NCI-H1092 (cell line): ENCODE measurements at regions not wholly inside any gene's neighbourhood (a gene's known extent, or its start where the extent isn't known, plus 50 kb on each side); places are given as distances from the start of the nearest gene placed in this dataset.

Experiments
- DNase-seq: peaks from one replicate; lab custom pipeline; 2025; lab: John Stamatoyannopoulos, UW

DNA sequence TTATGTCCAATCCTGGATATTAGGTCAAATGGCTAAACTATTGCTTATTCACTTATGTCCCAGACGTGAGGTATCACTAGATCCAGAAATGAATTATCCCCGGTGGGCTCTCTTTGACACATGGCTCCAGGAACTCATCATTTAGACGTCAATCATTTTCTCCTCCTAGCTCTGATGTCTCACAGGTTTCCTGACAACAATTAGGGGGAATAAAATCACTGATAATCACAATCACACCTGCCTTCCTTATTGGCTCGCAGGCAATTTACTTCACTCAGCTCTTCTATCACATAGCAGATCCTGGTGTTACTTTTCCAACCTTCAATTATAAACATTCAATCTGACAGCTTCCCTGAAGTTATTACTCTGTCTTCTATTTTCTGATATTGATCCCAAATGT, 634.0 kb upstream of the TENM4 start:
- no peak for DNase-seq

DNA sequence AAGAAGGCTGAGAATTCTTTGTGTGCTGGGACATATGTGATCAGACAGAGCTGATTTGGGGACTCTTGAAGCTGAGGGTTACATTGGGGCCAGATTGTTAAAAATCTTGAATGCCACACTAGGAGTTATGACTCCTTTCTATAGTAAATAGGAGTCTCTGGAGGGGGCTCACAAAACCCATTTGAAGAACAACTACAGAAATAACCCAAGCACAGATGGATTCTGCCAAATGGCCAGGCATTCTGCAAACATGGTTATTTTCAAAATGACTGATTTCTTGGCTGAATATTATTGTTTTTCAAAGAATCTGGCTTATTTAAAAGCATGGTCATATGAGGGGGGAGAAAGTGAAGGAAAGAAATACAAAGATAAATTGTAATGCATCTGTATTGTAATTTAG, 625.5 kb upstream of the TENM4 start:
- no peak for DNase-seq

DNA sequence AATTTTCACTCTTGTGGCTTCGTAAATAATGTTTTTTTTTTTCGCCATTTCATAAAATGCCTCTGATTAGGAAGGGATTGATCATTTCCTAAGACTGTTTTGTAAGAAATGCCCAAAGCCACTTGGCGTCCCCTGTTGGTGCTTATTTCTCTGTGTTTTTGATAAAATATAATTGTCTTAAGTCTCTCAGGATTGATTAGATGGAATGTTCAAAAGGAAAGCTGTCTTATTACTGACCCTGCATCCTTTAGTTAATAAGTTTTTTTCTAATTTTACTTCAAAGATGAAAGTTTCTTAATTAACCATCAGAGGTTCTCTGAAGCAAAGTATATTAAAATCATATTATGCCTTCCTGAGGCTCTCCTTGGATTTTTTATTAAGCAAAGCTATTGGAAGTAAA, 624.3 kb upstream of the TENM4 start:
- no peak for DNase-seq

DNA sequence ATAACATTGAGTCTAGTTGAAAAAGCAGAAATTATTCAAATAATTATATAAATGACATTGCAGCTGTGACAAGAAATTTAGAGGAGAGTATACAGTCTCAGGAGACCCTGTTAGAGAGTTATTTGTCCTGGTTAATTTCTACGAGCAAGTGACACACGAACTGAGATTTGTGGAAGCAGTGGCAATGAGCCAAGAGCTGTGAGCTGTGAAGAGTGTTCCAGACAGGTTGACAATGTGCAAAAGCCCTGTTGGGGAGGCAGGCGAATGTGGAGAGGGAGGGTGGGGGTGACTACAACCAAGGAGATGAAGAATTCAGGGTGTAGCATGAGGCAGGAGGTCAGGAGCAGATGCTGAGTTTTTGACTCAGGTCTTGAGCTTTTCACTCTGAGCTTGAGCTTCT, 620.2 kb upstream of the TENM4 start:
- DNase-seq: no peak

DNA sequence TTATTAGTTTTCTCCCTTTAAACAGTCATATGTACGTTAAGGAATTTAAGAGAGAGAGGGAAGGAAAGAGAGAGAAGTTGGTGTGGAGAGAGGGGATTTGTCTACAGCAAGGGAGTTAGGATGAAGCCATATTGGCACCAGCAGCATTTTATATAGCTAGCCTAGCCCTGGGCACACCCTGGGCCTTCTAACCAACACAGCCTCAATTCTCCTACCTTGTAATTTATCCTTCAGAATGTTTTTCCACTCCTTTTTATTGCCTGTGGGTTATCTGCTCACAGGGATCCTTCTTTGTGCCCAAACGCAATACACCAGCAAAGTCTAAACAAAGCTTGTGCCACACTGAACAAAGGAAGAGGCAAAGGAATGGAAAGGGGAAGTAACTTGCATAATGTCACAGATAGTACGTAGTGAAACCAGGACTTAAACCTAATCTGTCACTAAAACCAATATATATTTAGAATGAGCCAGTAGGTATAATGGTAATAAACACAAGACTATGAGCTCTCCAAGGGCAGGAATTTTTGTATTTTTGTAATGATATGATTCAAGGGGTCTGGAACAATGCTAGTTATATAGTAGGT, 613.8 kb upstream of the TENM4 start:
- no peak for DNase-seq

DNA sequence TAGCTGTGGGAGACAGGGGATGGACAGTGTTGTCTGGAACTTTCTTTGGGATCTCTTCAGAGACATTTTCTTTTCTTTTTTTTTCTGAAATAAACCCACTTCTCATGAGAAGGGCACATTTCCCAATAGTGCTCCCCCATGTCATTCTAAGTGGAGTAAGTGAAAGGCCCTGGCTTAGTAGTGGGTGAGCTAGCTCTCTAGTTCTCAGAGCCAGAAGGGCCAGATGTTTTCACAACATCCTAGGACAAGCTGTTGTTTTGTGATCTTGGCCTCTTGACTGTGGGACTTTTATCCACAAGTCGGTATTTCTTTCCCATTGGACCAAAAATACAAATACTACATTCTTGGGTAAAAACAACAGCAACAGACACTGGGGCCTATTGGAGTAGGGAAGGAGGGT, 607.7 kb upstream of the TENM4 start:
- no peak for DNase-seq

DNA sequence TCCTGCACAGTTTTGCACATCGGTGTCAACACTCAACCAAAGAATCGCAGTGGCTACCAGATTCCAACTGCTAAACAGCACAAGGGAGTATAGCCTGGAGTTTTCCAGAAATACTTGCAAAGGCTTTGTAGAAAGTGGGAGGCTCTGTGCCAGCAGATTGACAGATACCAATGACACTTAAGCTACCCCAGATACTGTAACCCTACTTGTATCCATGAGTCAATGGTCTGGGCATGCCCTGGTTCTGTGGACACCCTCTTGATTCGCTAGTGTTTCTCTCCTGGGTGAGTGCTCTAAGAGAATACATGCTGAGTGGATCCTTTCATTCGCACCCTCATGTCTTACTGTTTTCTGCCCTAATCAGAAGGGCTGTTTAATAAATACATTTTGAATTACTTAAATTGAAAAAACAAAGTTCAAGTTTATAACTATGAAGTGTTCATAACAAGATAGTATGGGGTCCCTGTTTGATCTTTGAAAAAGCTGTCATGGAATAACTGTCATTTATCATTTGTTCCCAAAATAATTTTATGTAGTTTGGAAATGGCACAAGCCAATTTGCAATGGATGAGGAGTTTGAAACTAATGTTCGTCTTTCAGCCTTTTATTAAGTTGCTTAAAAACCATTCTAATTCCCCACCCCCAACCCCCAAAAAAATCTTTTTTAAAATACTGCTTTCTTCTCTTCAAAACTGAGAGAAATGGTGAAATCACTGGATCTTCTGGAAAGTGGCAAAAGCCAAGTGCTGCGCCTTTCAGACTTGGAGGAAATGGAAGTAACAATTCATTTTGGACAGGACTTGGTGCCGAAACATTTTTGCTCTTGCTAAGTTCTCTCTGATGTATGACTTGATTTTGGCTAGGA, 600.5 kb upstream of the TENM4 start:
- DNase-seq: no peak

DNA sequence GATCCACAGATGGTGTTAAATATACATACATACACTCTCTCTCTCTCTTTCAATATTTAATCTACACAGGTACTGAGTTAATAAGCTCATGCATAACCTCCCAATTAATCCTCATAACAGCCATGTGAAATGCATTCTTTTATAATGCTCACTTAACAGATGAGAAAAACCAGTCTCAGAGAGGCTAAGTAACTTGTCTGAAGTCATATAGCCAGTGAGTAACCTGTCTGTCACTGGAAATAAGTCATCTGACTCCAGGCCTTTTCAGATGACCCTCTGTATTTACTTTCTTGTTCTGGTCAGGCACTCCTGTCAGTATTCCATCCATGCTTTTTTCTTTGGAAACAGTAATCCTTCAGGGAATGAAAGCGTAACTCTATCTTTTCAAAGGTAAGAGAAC, 594.0 kb upstream of the TENM4 start:
- DNase-seq: no peak

DNA sequence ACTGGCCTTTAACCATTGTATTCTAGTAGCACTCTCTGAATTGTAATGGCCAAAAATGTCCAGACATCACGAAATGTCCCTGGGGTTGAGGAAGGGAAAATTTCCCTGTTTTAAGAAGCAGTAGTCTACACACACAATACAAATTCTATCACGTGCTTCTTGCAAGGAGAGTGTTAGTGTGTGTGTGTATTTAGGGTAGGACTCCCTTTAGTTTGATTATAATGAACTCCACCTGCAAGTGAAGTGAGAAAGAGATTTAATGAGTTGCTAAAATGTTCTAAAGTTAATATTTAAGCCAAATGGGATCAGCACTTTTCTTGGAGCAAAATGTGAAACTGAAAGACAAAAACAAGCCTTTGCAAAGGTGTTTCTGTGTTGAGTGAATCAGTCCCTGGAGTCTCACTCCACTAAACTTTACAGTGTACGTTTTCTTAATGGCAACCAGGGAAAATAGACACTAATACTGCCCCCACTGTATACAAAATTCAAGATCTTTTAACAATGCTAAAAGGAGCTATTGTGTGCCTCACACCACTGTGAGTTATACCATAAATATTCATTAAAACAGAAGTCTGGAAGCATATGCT, 590.3 kb upstream of the TENM4 start:
- no peak for DNase-seq

DNA sequence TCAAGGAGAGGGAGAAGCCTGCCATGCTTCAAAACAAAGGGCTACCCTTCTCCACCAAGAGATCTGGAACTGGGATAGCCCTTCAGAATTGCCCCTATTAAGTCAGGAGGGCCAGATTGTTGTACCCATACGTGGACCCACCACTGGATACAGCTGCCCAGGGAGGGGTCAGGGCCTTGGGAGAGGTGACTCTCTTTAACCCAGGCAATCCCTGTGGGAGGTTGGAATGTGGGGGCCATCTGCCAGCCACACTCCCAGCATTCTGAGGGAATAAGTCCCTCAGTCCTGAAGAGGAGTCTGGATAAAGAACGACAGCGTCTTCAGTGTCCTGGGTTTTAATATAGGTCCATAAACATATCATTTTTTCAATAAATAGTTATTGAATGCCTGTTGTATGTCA, 588.2 kb upstream of the TENM4 start:
- DNase-seq: no peak

DNA sequence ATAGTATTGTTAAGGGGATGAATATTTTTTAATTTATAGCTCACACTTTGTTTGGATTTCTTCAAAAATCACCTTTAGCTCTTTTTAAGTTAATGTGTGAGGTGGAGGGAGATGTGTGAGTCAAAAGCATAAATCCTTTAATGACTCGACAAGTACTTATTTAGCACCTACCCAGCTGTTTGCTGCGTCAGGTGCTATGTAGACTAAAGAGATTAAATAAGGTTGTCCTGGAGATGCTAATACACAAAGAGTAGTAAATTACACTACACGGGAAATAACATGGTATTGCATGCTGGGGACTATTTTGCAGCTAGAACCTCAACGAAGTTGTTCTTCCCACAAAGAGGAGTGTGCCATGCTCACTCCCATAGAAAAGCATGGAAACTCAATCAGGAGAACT, 583.3 kb upstream of the TENM4 start:
- no peak for DNase-seq

DNA sequence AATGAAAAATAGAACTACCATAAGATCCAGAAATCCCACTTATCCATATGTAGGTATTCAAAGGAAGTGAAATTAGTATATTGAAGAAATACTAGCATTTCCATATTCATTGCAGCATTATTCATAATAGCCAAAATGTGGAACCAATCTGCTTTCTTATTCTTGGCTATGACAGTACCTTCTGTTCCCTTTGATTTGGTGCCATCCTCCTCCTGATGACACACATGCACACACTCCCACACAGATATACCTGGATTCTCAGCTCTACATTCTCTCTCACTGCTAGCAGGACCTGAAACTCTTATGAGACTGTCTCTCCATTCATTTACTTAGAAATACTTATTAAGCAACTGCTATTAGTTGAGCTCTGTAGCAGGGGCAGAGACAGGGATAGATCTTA, 582.6 kb upstream of the TENM4 start:
- no peak for DNase-seq

DNA sequence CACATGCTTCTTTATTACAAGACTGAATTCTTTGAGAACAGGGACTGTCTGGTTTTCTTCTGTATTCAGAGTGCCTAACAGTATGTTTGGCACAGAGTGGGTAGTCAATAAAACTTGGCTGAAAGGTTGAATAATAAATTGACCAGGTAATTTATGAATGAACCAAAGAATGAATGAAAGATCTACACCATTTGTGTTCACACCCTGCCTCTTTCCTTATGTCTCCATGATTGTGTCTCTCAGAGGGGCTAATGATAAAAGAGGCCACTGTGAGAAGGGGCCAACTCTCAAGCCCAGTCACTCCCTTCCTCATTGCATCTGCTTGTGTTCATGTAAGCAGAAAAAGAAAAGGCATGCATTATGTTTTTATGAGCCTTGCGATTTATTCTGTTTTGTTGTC, 569.7 kb upstream of the TENM4 start:
- no peak for DNase-seq

DNA sequence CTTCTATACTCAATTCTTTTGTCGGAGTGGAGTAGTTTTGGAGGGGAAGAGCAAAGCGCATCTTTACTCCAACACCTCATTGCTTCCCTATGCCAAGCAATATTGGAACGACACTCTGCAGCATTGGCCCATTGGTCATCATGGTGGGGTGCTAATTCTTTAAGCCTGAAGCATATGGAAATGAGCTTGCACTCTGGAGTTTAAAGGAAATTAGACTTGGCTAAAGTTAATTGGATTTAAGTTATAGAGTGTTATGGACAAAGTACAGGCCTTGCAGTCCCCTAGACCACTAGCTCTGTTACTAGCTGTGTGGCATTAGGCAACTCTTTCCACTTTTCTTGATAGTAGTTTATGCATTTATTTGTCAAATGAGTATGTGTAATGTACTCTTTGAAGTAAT, 568.3 kb upstream of the TENM4 start:
- no peak for DNase-seq

DNA sequence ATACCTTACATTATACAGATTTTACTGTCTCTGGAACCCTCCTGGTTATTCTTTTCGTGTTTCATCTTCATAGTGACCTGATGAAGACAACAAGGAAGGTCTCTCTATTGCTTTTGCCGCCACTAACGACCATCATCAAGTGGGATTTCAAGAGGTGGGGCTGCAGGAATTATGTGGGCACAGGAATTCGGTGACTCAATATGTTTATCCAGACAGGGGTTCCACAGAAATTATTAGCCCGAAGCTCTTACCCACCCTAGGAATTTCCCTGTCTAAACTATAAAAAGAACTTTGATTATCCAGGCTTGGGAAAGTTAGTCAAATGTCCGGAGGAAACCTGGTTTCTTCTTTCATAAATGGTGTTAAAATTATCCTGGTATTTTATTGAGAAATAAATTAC, 566.8 kb upstream of the TENM4 start:
- DNase-seq: no peak

DNA sequence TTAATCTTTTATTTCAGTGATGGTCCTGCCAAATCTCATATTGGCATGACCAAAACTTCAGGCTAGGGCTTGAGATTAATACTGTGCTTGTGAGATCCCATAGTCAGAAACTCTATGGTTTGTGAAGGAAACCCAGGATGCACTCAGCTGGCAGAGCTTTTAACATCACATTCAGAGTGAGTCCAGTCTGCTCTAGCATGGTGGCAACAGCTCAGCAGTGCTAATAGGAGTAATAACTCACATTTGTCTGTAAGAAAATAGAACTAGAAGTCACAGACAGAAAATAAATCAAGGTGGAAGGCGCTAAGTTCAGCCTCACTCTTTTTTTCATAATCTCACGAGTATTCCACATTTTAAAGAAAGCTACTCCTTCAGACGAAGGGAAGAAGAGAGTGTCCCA, 549.3 kb upstream of the TENM4 start:
- no peak for DNase-seq

DNA sequence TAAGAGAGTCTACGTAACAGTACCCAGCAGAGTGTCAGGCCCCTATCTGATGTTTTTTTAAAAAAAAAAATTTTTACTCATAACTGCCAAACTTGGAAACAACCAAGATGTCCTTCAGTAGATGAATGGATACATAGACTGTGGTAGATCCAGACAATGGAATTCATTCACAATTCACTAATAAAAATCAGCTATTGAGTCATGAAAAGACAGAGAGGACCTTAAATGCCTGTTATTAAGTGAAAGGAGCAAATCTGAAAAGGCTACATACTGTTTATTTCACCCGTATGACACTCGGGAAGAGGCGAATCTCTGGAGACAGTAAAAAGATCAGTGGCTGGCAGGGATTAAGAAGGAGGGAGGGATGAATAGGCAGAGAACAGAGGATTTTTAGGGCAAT, 541.4 kb upstream of the TENM4 start:
- DNase-seq: no peak

DNA sequence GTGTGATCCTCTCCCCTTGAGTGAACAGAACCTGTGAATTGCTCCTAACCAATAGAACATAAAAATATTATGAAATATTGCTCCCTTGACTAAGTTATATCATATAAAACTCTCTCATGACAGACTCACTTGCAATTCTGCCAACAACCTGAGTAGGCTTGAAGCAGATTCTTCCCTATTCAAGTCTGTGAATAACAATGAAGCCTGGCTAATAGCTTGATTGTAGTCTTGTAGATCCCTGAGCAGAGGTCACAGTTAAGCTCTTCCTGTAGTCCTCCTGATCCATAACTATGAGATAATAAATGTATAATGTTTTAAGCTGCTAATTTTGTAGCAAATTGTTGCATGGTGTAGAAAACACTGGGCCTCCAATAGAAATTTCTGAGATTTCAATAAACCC, 540.1 kb upstream of the TENM4 start:
- DNase-seq: no peak

DNA sequence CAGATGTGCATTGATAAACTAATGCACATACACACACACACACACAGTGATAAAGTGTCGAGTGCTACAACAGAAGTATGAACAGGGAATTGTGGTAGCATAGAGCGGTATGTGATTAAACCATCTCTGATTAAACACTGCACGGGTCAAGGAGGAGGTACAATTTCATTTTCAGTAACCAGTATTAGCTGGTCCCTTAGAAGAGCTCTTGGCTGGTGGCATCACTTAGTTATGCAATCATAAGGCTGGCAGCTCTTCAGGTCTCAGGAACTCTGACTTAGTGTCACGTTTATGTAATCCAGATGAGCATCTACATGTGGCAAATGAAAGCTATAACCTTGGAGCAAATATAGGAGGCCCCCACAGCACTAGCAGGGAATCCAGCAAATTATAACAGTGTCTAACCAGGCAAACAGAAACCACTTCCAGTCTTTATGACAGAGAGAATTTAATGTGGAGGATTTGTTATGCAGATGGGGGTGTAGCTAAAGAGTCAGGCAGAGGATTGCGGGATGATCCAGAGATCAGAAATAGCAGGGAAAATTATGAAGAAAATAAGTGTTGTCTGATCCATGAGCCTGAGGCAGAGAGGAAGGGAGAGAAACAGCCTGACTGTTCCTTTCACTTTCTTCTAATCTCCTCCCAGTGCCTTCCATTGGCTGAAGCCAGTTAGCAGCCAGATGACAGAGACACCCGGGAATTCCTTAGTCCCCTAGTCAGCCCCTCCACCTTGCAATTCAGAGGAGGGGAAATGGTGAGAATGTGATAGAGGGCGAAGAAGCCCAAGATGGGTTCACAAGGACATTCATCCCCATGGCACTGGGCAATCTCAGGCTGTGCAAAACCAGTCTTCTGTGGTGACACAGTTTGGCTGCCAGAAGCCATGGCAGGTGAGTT, 533.1 kb upstream of the TENM4 start:
- DNase-seq: no peak

DNA sequence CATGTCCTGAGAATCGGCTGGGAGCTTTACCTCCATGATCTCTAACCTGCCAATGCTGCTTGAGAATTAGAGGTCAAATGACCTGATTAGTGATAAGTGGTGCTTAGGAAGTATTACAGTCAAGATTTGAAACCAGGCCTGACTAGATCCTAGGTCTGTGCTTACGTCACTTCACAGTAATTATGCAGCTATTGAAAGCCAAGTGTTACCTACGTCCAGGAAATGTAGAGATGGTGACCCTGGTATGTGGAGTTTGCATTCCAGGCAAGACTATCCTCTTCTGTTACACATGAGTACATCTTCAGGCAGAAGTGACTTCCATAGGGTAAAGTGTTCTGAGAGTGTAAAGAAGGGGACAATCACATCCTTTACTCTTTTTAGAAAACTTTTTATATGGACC, 530.4 kb upstream of the TENM4 start:
- DNase-seq: no peak

DNA sequence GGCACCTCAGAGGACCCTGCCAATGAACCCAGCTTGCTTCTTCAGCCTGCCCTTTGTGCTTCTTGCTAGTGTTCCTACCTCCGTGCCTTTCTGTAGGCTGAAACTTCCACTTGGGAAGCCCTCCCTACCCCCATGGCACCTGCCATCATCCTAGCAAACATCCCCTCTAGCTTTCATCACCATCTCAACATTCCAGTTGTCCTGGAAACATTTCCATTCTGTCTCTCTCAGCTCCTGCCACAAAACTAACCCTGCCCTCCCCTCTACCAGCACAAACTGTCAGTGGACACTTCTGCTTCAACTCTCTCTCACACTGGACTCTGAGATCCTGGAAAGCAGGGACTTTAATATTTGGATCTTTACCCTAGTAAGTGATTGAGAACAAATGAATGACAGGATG, 525.8 kb upstream of the TENM4 start:
- DNase-seq: no peak

DNA sequence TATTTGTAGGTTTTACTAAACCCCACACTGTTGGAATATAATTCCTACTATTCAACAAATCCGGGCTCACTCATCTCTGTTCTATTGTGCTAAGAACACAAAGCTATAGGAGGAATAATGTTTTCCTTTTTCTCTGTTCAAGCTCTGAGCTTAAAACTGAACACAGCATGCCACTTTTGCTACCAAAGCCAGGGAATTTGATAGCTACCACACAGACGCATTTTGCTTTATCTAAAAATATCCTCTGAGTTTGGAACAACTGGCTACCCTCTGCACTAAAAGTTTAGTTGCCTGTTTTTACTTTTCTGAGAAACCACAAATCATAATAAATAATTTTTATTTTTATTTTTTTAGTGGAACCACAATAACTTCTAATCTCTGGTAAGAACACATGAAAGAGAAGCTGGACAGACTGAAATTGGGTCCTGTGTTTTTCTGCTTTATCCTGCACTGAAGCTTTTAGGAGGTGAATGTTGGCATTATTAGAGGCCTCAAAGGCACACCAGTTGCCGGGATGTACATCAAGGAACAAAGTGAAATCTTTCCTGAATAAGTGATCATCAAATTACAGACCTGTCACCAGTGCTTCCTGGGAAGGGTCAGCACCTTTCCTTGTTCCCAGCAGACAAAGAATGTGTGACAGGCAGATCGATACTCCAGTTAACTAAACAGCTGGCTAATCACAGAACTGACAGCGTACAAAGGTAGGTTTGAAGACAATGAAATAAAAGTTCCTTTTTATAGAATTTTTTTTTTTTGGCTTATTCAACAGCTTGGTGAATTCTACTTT, 523.2 kb upstream of the TENM4 start:
- no peak for DNase-seq
